HG02642 (cell line): ENCODE measurements at regions not wholly inside any gene's neighbourhood (a gene's known extent, or its start where the extent isn't known, plus 50 kb on each side); places are given as distances from the start of the nearest gene placed in this dataset.

Experiments used
- ATAC-seq: cut with Tn5 transposase; IDR thresholded peaks from one replicate; pipeline ENCODE4 v1.9.1; 2021; ENCODE audit warnings: mild to moderate bottlenecking; ENCODE audit not compliant: unreplicated experiment, poor library complexity

DNA sequence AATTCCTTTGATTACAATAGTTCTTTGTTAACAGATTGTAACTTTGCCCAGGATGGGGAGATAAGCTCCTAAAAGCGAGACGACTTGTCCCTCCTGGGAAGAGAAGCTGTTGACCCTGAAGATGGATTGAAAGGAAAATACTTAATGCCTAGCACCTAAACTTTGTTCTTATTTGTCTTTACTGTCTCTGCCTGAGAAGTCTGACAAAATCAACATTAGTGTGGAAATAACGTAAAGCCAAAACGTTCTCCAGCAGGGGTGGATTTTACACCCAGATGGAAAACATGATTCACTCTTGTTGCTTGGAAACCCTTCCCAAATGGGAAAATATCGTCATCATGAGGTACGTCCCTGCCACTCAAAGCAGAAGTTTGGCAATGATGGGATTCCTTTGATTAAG lies 450.1 kb downstream of the SLC4A3 start:
- no peak for ATAC-seq

DNA sequence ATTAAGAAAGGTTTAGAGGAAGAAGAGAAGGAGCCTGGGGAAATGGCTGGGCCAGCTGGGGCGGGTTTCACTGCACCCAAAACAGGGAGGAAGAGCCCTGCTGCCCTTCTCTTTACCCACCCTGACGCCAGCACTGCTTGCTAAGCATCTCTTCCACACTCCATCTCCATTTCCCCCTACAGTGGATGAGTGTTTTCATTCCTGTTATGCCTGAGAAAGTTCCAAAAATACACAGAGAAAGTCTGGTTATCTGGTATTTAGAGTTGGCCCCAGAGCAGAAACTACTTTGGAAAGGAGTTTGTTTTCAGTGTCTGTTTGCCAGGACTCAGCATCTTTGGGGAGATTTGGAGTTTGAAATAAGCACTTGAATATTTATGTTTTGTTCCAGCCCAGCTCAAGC lies 451.0 kb downstream of the SLC4A3 start:
- no peak for ATAC-seq

DNA sequence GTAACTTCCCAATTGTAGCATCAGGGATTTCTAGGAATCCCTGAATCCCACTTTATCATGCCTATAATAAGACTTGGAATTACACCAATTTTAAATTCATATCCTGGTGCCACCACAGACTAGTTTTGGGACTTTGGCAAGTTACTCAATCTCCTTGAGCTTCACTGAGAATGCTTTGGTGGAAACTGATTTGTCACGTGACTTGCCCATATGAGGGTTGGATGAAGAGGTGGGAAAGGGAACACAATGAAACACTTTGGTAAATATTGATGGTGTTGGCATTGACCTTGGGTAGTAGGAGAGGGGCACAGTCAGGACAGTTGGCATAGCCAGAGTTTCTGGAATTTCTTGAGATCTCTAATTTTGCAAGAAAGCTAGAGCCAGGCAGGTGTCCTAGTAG lies 452.2 kb downstream of the SLC4A3 start:
- ATAC-seq, result no peak

DNA sequence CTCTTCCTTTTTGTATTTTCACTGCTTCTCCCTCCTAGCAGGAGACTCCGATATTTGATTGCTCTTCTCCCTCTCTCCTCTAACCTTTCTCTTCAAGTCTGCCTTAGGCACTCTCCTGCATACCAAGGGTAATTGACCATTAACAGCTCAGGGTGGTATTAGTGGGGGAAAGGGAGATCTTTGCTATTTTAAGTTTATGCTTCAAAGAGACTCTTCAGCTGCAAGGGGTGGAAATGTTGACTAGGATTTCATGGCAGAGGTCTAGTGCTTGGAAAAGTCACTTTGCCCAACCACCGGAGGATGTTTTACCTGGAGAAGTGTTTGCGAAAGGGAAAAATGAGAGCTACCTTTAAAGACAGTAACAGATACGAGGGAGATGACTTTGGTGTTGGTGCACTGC lies 453.7 kb downstream of the SLC4A3 start:
- no peak for ATAC-seq

DNA sequence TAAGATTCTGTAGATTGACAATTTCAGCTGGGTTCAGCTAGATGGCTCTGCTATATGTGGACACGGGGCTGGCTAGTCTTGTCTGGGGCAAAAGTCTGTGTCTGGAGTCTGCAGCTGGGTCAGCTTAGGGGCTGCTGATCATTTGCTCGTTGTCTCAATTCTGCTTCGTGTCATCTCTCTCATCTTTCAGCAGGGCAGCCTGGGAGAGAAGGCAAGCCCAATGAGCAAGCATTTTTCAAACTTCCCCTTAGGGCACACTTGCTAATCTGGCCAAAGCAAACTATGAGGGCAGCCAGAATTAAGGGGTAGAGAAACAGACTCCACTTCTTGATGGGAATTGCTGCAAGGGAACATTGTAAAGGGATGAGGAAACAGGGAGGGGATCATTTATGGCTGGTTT lies 462.6 kb downstream of the SLC4A3 start:
- ATAC-seq, result no peak

DNA sequence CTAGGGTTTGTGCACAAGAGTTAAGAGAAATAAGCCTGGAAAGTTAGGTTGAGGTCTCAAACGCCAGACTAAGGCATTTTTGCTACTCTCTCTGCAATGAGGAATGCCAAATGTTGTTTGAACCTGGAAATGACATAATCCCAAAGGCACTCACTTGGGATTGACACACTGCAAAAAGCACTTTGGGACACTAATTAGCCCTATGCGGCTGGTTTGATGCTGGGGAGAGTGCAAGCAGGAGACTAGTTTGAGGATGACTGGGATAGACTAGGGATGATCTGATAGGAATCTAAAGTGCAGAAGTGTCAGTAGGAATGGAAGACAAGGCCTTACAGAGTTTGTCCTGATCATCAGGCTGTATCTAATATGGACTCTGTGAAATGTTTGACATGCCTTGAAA lies 469.0 kb downstream of the SLC4A3 start:
- no peak for ATAC-seq

DNA sequence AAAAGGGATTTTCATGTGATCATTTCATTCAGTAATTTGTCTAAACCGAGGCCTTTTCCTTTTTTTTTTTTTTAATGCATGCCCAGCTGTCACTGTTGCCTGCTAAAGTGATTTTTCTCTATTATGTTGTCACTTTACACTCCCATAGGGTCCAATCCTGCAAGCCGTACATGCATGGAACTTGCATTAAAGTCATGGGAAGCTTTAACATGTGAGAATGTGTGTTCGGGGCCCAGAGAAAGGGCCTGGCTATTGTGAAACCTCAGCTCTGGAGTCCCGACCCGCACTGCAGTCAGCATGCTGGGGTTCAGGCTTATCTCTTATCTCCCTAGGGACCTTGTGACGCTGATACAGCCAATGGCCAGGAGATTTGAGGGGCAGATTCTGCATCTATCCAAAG lies 474.6 kb downstream of the SLC4A3 start:
- ATAC-seq, result no peak

DNA sequence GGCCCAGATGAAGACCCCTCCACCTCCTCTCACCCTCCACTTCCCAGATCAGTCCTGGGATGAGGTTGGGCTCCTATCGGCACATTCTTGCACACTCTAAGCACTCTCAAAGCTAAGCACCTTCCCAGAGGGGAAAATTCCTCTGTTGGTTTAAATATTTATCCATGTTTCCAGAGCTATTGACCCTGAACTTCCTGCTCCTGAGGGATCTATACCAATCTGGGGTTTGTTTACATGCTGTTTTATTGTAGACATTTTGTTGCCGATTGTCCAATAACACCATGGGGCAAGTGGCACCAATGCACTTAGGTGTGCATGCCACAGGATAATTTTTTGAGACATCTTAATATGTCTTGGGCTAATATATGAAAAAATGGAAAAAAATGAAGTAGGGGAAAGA lies 476.2 kb downstream of the SLC4A3 start:
- no peak for ATAC-seq

DNA sequence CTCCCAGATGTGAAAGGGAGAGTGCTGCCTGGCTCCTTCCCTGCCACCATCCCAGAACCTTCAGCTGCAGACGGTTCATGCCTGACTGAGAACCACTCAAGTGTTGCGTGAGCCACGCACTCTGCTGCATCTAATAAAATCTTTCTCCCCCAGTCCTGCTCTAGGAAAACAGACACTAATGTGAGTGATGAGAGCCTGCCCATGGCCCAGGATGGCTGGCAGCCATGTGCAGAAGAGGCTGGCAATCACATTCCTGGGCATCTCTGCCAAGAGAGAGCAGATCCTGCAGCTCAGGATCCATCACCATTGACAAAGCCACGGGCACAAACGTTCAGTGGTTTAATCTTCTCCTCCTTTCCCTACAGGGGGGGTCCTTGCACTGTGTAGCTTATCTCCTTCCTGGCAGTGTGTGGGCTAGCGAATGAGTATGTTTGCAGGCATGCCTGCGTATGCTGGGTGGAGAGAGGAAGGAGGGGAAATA lies 477.5 kb downstream of the SLC4A3 start:
- ATAC-seq, result no peak

DNA sequence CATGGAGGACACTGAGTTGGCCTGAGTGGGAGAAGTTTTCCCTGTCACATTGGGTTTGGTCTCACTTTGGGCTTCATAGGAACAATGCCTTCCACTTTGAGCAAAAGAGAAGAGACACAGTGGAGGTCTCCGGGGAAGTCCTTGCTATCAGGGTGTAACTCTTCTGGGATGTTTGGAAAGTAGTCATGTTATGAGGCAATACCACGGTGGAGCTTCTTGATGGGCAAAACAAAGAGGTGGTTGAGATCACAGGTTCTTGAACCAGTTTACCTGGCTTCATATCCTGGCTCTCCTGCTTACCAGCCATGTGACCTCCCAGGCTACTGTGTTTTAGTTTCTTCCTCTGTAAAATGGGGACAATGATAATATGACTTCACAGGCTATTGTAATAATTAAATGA lies 478.6 kb downstream of the SLC4A3 start:
- no peak for ATAC-seq

DNA sequence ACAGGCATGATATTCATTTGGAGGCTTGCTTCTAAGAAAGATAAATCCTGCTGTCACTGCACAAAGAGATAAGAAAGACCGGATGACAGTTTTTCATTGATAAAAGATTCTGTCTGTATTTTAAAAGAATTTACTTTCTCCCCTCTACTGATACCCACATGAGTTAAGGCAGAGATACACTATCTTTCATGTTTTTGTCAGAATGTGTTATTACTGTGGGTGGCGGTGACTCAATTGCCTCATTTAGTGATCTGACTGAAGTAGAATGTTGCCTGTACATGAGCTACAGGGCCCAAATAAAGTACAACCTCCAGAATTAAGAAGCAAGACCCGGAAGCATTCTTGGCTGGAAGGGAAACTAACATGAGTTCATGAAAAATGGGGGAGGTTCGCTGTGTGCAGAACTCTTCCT lies 480.0 kb downstream of the SLC4A3 start:
- no peak for ATAC-seq

DNA sequence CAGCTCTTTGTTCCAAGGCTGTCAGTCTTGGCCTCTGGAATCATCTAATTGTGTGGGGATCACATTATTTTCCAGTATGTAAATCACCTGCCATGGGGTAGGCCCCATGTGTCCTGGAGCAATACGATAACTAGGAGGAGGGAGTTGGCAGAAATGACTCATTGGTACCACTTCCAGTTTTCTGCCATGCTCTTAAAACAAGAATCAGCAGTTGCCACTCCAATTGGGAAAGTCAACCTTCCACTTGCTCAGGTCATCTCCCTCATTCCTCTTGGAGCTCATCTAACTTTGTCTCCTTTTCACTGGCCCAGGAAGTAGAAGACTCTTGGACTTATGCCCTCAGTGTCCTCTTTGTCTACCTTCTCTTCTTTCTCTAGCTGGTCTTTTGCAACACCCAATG lies 487.0 kb downstream of the SLC4A3 start:
- no peak for ATAC-seq

DNA sequence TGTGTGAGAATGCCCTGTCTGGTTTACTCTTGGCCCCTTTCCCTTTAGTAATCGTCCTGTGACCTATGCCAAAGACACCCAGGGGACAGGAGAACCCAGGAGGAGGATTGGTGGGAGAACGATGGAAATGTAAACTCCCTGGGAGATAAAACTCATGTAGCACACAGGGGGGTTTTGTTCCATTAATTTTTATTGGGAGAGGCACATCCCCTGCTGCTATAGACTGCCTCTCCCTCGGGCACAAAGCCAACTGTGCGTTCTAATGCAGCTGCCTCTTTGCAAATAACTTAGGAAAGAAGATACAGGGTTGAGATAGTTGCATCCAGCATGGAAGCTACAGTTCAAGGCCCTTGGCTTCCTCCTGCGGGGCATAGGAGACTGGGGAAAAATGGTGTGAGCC lies 489.6 kb downstream of the SLC4A3 start:
- ATAC-seq, result no peak

DNA sequence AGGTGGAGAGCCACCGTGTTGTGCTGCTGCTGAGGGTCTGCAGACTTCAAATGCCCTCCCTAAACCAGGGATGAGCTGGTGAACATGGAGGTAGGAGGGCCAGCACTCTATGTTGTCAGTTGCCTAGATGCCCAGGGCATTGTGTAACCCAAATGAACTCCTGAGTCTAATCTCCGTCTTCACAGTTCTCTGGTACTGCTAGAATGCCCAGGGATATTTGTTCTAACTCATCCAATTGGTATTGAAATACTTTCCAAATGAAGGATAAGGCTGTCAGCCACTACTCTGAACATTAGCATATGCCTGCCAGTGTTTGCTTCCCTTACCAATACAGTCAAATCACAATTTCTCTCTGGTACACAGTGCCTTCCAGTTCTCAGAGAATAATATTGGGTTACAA lies 492.6 kb downstream of the SLC4A3 start:
- ATAC-seq, result no peak

DNA sequence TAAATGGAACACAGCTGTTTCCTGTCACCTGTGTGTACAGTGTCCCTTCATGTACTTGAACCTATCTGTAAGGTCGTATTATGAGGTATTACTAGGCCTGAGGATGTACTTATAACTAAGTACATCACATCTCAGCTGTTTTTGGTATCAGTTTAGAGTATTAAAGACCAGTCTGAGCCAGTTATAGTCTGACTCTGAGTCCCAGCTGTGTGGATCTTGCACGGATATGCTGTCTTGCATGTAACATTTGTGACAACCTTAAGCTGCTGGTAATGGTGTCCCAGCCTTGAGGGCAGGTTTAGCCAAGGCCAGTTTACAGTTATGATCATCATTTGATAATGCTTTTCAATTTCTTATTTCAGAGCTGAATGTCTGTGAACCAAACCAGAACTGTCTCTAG lies 496.3 kb downstream of the SLC4A3 start:
- ATAC-seq, result no peak

DNA sequence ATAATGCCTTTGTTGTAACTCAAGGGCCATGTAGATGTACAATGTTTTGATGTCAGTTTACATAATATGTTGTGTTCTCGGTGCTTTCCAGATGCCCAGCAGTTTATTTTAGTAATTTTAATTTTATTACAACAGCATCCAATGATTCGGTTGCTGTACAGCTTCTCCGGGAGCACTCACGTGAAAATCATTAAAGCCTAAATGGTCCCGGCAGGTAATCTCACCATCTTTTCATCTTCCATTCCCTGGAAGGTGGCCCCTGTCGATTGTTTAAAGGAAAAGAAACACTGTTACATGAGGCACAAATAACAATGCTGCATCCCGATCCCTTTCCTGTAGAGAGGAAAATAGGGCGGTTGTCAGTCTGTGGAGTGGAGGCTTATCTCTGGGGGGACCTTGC lies 498.1 kb downstream of the SLC4A3 start:
- ATAC-seq, result no peak

DNA sequence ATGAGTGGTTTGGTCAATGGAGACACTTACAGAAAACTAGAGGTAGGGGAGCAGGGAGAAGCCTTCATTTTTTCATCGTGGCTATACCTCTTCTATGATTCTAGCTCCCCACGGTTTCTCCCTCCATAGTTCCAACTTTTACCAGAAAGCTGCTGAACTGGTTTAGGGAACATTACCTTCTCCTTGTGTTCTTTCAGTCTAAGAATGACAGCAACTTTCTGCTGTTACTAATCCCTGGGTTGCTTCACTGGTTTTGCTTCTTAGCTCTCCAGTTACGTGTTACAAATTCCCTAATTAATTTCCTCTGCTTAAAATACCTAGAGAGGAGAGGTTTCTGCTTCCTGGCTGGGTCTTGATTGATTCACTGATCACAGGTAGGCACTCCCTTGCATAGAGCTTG lies 499.9 kb downstream of the SLC4A3 start:
- ATAC-seq, result no peak

DNA sequence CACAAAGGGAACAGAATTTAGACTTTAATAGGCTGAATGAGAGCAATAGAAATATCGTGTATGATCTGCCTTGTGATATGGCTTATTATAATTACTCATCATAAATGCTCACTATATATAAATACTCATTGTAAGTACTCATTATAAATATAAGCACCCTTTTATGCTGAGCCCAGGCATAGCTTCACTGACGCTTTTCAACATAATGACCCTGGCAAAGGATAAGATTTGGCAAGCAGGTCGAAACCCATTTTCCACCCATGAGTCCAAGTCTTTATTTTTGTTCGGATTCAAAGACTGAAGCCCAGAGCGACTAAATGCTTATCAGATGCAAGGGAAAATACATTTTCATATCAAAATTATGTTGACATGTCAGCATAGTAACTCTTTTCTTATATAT lies 500.4 kb downstream of the SLC4A3 start:
- ATAC-seq, result no peak

DNA sequence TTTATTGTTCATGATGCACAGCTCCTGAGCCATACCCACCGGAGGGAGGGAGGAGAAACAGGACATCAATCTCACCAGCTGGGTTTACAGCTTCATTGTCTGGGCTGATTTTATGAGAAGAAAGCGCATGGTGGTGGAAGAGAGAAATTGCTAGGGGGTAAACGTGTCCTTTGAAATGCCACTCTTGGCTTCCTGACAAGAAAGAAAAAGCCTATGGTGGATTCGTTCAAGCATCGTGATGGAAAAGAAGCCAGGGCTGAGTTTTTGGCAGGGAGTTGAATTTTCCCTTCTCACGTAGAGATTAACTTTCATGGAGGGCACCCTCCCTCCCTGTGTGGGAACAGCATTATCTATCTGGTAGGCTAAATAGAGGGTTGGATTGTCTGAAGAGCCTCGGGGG lies 502.0 kb downstream of the SLC4A3 start:
- ATAC-seq, result no peak

DNA sequence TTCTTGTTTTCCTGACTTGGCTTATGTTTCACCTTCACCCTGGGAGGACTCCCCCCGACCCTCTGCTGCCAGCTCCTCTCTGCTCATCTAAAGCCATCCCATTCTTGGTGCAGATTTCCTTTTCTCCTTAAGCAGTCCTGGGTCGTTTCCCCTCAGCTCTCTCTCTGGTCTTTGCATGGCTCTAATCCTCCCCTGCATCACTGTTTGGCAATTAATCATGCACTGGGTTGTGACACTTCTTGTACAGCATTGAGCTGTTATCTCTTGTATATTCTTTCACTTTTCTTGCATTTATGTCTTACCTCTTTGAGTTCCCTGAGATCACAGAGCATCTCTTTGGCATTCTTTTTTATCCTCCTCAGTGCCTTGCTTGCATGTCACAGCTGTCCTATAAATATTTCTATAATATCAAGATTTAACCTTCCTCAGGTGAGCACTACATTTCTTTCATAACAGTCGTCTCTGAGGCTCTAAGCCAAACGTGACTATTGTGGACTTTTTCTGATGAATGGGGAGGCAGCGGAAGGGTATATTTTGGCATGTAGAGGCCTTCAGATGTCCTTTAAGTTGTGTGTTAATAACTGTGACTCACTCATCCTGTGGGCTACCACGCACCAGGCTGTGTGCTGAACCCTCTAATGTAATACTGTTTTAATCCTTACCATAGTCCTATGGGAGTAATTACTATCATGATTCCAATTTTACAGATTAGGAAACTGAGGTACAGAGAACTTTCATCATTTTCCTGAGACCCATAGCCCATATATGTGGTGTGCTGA lies 507.5 kb downstream of the SLC4A3 start:
- ATAC-seq, result no peak

DNA sequence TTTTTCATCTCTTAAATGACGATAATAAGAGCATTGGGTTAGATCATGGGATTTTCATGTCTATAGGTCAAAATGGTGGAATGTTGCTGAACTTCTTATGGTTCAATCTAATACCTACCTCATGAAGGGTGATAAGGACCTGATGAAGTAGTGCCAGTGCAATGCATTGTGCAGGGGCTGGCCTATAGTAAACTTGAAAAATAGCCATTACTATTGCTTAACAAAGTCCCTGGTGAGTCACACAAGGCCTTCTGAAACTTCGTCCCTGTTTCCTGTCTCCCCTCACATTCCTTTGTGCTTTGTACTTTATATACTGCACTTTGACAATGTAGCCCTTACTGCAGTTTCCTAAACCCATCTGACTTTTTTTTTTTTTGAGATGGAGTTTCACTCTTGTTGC lies 515.9 kb downstream of the SLC4A3 start:
- no peak for ATAC-seq

DNA sequence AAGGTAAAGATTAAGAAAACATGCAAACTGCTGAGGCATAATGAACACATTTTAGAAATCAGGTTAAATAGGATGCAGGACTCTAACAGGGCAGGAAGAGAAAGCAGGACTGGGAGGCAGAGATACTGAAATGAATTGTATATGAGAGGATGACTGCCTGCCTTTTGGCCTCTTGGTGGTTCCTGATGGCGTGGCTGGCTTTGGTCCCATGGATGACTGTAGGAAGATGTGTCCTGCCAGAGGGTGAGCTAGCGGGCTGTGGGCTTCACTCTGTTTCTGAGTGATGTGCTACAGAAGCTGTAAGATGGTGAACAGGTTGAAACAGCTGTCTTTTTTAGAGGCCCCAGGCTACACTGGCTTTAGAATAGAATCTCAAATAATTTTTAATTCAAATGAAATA lies 517.0 kb downstream of the SLC4A3 start:
- no peak for ATAC-seq
